ENCODE measurements at regions not wholly inside any gene's neighbourhood (a gene's known extent, or its start where the extent isn't known, plus 50 kb on each side); places are given as distances from the start of the nearest gene placed in this dataset.
A peak's percentile ranks its signal among the peaks of the same experiment; 100 is the strongest.

DNA sequence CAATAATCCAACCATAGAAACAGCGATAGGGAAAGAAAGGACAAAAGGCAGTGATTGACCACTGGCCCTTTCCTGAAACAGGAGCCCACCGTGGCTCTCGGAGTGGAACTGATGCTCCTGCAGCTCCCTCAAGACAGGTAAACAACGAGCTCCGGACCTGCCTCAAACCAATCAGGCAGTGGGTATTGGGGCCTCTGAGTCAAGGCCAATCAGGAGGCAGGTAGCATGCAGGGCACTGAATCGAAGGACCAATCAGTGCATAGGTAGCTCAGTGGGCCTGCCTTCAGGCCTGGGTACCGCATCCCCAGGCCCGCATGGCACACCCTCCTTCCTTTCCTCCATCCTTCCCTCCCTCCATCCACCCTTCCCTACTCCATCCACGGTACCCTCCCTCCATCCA lies 425.1 kb upstream of the MGMT start:
- intact Hi-C loops (cut with DNase I; ENCODE audit: low total_unique reads) = no loop called here
- DNase-seq = no peak
- Histone ChIP-seq H3K4me1 (no peaks in the 10 kb centered on the region), H3K4me3 (no peak overlapping the region), H3K9me3 (no peaks in the 10 kb centered on the region), H3K27me3 (no peaks in the 10 kb centered on the region), H3K27ac (no peak overlapping the region), H3K36me3 (no peaks in the 10 kb centered on the region)
- TF ChIP-seq POLR2A (IDR thresholded peaks at IDR 0.05) = no peak
- TF ChIP-seq, protein P1, sequence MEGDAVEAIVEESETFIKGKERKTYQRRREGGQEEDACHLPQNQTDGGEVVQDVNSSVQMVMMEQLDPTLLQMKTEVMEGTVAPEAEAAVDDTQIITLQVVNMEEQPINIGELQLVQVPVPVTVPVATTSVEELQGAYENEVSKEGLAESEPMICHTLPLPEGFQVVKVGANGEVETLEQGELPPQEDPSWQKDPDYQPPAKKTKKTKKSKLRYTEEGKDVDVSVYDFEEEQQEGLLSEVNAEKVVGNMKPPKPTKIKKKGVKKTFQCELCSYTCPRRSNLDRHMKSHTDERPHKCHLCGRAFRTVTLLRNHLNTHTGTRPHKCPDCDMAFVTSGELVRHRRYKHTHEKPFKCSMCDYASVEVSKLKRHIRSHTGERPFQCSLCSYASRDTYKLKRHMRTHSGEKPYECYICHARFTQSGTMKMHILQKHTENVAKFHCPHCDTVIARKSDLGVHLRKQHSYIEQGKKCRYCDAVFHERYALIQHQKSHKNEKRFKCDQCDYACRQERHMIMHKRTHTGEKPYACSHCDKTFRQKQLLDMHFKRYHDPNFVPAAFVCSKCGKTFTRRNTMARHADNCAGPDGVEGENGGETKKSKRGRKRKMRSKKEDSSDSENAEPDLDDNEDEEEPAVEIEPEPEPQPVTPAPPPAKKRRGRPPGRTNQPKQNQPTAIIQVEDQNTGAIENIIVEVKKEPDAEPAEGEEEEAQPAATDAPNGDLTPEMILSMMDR (IDR thresholded peaks at IDR 0.05) = no peak

- DNase-seq = no peak
- intact Hi-C loops (cut with DNase I; ENCODE audit: low total_unique reads) = no loop called here
- TF ChIP-seq POLR2A (IDR thresholded peaks at IDR 0.05) = no peak
- TF ChIP-seq, protein P1 (IDR thresholded peaks at IDR 0.05) = no peak
- H3K27ac ChIP-seq = no peak overlapping the region
- H3K9me3 ChIP-seq = no peaks in the 10 kb centered on the region
- no peaks in the 10 kb centered on the region for H3K27me3 ChIP-seq
- no peaks in the 10 kb centered on the region for H3K36me3 ChIP-seq
- H3K4me3 ChIP-seq = no peak overlapping the region
- no peaks in the 10 kb centered on the region for H3K4me1 ChIP-seq
Observed at GRCh38 chr10:129042776-129043595, 424.1 kb upstream of the MGMT start.

GRCh38 chr10:129043691-129044090 lies 423.4 kb upstream of the MGMT start:
- Histone ChIP-seq H3K27ac (no peak overlapping the region), H3K9me3 (no peaks in the 10 kb centered on the region), H3K36me3 (no peaks in the 10 kb centered on the region), H3K4me3 (no peak overlapping the region), H3K4me1 (no peaks in the 10 kb centered on the region), H3K27me3 (no peaks in the 10 kb centered on the region)
- no peak for TF ChIP-seq POLR2A (IDR thresholded peaks at IDR 0.05)
- TF ChIP-seq, protein P1 (IDR thresholded peaks at IDR 0.05) = no peak
- DNase-seq = no peak
- intact Hi-C loops (cut with DNase I; ENCODE audit: low total_unique reads) = no loop called here

DNA sequence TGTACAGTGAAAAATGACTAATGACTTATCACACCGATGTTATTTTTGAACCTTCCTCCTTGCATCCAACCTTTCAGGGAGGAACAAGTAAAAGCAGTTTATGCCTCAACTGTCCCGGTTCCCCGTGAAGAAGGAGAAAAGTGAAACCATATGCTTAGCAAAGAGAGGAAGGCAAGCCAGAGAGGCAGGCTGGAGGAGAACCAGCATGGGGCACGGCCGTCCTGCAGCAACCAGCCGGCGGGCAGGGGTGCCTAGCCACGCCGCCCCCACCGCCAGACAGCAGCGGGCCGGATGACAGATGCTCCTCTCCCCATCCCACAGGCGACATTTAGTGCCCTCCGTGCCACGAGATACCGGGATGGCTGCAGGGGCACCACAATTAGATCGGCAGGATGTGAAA lies 421.4 kb upstream of the MGMT start:
- no peaks in the 10 kb centered on the region for H3K27me3 ChIP-seq
- H3K36me3 ChIP-seq = no peaks in the 10 kb centered on the region
- H3K4me3 ChIP-seq = no peak overlapping the region
- no peak for DNase-seq
- TF ChIP-seq, protein P1 (IDR thresholded peaks at IDR 0.05) = no peak
- no peak for TF ChIP-seq POLR2A (IDR thresholded peaks at IDR 0.05)
- intact Hi-C loops (cut with DNase I; ENCODE audit: low total_unique reads) = no loop called here
- H3K27ac ChIP-seq = no peak overlapping the region
- no peaks in the 10 kb centered on the region for H3K9me3 ChIP-seq
- no peaks in the 10 kb centered on the region for H3K4me1 ChIP-seq

DNA sequence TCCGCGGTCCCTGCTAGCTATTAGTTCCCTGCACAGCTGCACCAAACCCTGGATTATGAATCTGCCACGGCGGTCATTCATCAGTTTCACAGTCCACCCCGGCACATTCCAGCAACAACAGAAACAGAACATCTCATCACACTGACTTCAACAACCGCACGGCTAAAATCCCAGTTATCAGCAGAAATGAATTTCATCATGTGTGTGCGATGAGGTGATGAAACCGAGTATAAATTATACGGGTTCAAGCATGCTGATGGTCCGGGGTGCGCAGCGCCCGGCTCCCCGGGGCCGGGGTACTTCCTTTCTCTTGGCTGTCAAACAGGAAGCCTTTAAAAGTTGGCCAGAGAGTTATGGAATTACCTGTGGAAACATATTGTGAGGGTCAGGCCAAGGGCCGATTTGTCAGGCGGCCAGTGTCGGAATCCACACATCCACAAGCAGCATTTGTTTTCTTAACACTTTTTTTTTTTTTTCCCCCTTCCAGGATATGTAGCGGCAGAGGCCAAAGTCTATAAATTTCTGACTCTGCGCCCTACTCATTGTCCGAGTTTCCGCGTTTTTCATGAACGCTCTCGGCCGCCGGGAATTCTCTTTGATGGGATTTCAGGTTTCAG lies 420.9 kb upstream of the MGMT start:
- Histone ChIP-seq H3K27me3 (no peaks in the 10 kb centered on the region), H3K4me3 (no peak overlapping the region), H3K4me1 (no peaks in the 10 kb centered on the region), H3K36me3 (no peaks in the 10 kb centered on the region), H3K9me3 (no peaks in the 10 kb centered on the region), H3K27ac (no peak overlapping the region)
- DNase-seq = peak in 1 of 2 donors; percentile 31
- intact Hi-C loops (cut with DNase I; ENCODE audit: low total_unique reads) = no loop called here
- TF ChIP-seq, protein P1 (IDR thresholded peaks at IDR 0.05) = no peak
- no peak for TF ChIP-seq POLR2A (IDR thresholded peaks at IDR 0.05)

Measured in uterus (tissue), 3 donors.